HG02678 (cell line): ENCODE measurements at regions not wholly inside any gene's neighbourhood (a gene's known extent, or its start where the extent isn't known, plus 50 kb on each side); places are given as distances from the start of the nearest gene placed in this dataset.

ENCODE experiments used
- ATAC-seq: cut with Tn5 transposase; IDR thresholded peaks from one replicate; pipeline ENCODE4 v1.9.1; 2021; ENCODE audit warnings: mild to moderate bottlenecking, moderate library complexity; ENCODE audit not compliant: unreplicated experiment

- no peak for ATAC-seq
These were observed 340.3 kb upstream of the TRAM1L1 start for GRCh38 chr4:117425636-117426035.

- ATAC-seq = no peak
These were observed 343.2 kb upstream of the TRAM1L1 start for GRCh38 chr4:117428536-117428935.

- ATAC-seq = no peak
These were observed 343.7 kb upstream of the TRAM1L1 start for GRCh38 chr4:117429061-117429460.

GRCh38 chr4:117429506-117429905 lies 344.1 kb upstream of the TRAM1L1 start:
- no peak for ATAC-seq

GRCh38 chr4:117434424-117434823 lies 349.0 kb upstream of the TRAM1L1 start:
- no peak for ATAC-seq

- no peak for ATAC-seq
These were observed 362.5 kb upstream of the TRAM1L1 start for GRCh38 chr4:117447925-117448324.

GRCh38 chr4:117455088-117455487 lies 369.7 kb upstream of the TRAM1L1 start:
- ATAC-seq = no peak

- ATAC-seq = no peak
These were observed 381.0 kb upstream of the TRAM1L1 start for GRCh38 chr4:117466388-117466787.

GRCh38 chr4:117467404-117467803 lies 382.0 kb upstream of the TRAM1L1 start:
- ATAC-seq = no peak

GRCh38 chr4:117474987-117475386 lies 389.6 kb upstream of the TRAM1L1 start:
- no peak for ATAC-seq

GRCh38 chr4:117477925-117478324 lies 392.5 kb upstream of the TRAM1L1 start:
- no peak for ATAC-seq

GRCh38 chr4:117478702-117479101 lies 393.3 kb upstream of the TRAM1L1 start:
- ATAC-seq = no peak

GRCh38 chr4:117479673-117480072 lies 394.3 kb upstream of the TRAM1L1 start:
- no peak for ATAC-seq

GRCh38 chr4:117481742-117482141 lies 396.4 kb upstream of the TRAM1L1 start:
- ATAC-seq = no peak

- ATAC-seq = no peak
These were observed 403.3 kb upstream of the TRAM1L1 start for GRCh38 chr4:117488692-117489091.

GRCh38 chr4:117489107-117489506 lies 403.7 kb upstream of the TRAM1L1 start:
- ATAC-seq = no peak

GRCh38 chr4:117491516-117491915 lies 406.1 kb upstream of the TRAM1L1 start:
- ATAC-seq = no peak

GRCh38 chr4:117495802-117496201 lies 410.4 kb upstream of the TRAM1L1 start:
- ATAC-seq = no peak

GRCh38 chr4:117512414-117512813 lies 427.0 kb upstream of the TRAM1L1 start:
- no peak for ATAC-seq

GRCh38 chr4:117514391-117515175 lies 429.2 kb upstream of the TRAM1L1 start:
- no peak for ATAC-seq

- ATAC-seq = no peak
These were observed 430.5 kb upstream of the TRAM1L1 start for GRCh38 chr4:117515921-117516320.

- ATAC-seq = no peak
These were observed 442.2 kb upstream of the TRAM1L1 start for GRCh38 chr4:117527601-117528000.

- ATAC-seq = no peak
These were observed 444.0 kb upstream of the TRAM1L1 start for GRCh38 chr4:117529401-117529800.
